GM21526 (cell line): ENCODE measurements at regions not wholly inside any gene's neighbourhood (a gene's known extent, or its start where the extent isn't known, plus 50 kb on each side); places are given as distances from the start of the nearest gene placed in this dataset.

ENCODE experiments used
- ATAC-seq: cut with Tn5 transposase; IDR thresholded peaks from one replicate; pipeline ENCODE4 v1.9.1; 2021; ENCODE audit warnings: moderate library complexity; ENCODE audit not compliant: unreplicated experiment, low FRiP score

DNA sequence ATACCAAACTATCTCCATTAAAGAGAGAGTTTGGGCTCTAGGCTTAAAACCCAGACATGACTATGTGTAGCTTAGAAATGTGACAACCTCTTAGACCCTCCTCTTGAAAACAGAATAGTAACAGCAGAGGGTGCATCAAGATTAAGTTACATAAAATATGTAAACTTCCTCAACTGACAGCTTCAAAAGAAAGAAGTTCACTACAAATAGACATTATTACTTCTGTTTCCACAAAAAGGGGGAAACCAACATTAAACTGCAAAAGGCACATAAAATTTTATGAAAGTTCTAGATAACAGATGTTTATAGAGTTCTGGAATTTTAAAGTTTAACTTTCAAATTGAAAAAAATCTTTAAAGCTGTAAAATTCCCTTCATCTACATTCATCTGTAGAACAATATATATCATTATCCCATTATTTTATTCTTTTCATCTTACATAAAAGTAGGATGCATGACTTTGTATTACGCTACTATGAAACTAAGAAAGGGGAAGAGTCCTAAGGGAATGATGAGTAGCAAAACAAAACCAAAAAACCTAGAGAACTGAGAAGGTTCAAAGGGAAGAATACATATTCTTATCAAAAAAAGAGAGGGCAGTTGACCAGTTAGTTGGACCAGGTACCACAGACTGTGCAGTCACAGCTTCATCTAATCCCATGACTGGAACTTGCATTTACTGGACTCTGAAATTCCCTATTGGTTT lies 177.0 kb downstream of the SIPA1L2 start:
- ATAC-seq = no peak

DNA sequence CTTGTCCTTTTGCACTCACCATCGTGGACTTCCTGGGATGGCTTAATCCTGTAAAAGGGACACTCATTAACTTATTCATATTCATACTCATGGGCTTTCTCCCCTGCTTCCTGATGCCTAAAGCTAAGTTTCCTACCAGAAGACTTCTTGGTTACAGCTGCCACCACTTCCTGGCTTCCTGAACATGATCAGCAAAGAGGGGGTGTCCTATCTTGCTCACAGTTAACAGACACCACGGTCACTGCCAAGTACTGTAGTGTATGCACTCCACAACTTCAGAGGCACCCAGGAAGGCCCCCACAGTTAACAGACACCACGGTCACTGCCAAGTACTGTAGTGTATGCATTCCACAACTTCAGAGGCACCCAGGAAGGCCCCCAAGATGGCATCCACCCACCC lies 177.8 kb downstream of the SIPA1L2 start:
- no peak for ATAC-seq

DNA sequence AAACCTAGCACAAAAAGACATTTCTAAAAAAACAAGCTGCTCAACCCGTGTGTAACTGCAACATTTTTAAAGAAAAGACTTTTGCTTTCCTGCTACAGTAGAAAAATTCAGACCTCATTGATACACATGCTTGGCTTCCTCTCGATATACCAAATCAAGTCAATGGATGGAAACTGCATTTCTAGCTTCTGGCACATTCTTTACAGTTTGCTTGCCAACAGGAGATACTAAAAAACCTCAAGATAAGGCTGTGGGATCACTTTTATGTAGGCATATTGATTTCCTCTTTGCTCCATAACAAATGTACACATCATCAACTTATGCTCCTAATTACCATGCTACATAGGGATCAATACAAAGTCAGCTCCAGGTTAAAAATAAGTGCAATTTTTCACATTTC lies 178.4 kb downstream of the SIPA1L2 start:
- no peak for ATAC-seq

DNA sequence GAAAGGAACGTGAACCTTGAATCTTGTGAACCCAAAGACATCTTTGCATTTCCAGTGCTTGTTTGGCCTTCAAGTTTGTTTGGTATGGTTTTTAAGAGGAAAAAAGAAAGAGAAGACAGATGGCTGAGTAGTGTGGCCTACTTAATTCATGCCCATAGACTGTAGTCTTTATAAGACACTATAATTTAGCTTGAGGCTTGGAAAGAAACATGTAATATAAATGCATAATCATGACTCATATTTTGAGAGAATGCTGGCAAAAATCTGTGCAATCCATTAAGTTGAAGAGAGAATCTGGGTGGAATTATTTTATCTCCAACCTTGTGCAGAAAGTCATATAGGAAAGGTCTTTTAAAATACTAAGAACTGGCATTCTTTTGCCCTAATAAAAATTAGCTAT lies 179.3 kb downstream of the SIPA1L2 start:
- no peak for ATAC-seq

DNA sequence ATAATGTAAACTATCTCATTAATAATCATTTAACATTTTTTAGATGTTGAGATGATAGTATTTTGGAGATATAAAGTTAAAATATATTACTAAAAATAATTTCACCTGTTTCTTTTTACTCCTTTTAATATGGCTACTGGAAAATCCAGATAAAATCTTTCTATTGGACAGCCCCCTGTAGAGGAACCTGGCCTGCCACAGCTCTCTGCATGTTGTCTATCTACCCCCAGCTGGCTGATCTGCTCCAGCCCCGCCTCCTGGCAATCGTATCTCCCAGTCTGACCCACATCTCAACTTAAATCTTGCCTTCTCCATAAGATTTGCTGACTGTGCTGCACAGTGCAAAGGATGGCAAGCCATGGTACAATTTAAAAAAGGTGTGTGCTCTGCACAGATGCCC lies 182.8 kb downstream of the SIPA1L2 start:
- no peak for ATAC-seq

DNA sequence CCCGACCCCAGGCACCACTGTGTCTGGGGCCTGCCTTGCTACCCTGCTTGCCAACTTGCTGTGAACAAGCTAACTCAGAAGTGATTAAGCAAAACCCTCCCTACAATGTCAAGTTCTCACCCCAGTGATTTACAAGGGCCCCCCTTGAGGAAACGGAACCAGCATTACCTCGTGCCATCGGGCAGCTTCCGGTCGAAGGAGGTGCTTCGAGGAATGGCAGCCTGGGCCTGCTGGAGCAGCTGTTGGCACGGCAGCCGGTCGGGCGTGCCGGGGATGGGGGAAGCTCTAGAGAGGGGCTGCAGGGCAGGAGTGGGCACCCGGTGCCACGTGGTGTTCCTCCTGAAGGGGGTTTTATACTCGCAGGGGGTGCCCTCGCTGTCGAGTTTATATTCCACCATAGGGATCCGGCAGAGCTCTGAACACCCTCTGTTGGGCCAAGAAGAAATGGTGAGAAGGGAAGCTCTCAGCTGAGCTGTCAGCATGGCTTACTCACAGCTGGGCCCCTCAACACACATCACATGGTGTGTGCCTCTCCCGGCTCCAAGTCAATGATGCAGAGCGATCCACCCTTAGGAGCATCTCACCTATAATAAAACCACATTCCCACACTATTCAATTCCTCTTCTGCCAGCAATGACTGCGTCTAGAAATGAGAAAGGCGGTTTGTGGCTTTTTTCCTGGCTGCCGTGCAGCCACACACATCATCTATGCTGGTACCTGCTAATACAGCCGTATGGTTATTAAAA lies 184.4 kb downstream of the SIPA1L2 start:
- no peak for ATAC-seq

DNA sequence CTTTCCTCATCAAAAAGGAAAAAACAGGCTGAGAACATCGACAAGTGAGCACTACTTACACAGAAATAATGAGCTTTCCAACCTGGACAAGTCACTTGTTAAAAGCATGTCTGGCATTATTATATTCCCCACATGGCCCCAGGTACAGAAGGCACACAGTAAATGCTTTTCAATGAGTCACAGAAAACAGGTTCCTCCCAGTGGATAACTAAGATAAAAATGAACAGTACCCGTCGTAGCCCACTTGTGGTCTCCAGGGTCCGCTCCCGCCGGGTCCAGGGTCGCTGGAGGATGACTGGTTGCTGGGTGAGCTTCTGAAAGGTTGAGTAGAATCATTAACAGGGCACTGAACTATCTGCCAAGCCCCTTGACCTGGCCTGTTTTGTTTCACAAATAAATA lies 186.6 kb downstream of the SIPA1L2 start:
- ATAC-seq = no peak

DNA sequence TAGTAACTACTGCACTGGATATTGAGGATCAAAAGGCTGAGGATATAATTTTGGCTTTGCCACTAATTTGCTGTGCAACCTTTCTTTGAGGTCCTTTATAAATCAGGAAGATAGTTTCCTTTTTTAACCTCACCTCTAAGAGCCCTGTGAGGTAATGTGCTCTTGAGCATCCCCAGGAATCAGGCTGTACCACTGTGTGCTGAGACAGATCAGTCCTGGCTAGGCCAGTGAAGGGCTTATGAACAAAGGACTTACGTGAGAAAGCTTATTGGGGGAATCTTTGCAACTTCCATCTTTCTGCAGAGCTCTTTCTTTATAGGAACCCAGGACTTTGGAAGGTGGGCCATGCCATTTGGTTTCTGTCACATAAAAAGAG lies 188.9 kb downstream of the SIPA1L2 start:
- ATAC-seq = no peak

DNA sequence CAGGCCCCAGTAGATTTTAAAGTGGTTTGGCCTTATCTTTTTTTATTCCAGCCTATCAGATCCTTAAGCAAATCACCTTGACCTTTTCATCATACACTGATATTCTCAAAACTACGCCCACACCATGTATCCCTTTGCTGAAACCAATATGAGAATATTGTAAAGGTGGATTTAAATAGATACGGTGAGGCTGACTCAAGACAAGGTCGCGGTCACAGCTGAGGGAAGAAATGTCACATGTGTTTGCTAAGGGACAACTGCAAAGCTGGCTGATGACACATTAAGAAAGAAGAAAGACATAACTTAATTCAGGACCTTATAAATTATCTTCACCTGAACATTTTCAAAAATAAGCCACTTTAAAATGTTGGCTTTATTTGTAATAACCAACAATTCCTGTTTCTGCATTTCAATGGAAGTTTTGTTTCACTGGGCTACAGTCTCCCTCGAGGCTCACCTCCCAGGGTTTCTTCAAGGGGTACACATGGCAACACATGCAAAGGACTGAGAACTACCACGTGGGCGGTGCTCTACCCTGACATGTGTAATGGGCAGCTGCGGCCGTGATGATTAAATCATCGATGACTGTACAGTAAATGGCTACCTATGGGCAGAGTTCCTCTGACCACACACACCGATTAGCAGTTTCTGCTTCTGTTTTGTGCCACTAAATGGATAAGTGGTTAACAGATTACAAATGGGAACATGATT lies 189.5 kb downstream of the SIPA1L2 start:
- ATAC-seq = peak; percentile 79

DNA sequence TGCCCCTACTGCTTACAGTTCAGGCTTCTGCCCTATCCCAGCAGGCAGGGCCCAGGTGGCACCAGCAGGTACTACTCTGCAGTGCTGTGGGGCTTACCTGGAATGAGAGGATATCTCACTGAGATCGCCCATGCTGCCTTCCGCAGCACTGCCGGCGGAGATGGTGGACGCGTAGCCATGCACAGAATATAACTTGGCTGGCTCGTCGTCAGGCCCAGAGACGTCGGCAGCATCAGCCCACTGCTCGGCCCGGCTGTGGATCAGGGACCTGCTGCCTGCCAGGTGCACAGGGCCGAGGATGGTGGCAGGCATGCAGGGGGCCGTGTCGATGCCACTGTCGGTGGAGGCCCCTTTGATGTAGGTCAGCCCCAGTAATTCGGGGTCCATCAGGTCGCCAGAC lies 190.9 kb downstream of the SIPA1L2 start:
- no peak for ATAC-seq

DNA sequence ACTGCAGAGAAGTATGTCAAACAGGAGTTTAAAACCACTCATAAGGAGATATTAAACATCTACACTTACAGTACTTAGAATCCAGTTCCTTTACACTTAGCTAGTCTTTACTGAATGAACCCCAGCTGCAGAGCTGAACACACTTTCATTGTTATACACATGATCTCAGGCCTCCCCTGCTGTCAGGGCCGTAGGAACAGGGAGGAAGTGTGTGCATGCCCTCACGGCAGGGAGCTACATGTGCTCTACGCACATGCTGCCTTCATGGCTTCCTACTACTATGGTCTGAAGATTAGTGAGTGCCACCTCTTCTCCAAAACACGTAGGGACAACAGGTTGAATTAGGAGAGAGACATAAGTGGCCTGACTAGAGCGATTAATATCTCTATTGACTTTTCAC lies 191.5 kb downstream of the SIPA1L2 start:
- no peak for ATAC-seq

DNA sequence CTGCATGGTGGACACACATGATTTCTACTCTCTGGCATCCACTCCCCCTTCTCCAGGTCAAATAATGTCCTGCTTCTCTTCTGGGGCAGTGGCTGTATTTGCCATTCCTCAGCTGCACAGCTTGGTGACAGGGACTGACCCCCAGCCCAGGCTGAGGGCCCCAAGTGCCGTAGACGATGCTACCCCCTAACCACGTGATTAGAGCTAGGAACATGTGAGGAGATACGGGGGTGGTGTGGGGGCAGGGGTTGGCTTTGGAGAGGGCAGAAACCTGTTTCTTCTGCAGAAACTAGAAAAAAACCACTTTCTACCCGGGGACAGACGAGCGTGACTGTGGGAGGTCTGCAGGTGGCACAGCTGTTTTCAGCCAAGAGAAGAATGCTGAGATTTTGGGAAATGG lies 192.4 kb downstream of the SIPA1L2 start:
- ATAC-seq = no peak

DNA sequence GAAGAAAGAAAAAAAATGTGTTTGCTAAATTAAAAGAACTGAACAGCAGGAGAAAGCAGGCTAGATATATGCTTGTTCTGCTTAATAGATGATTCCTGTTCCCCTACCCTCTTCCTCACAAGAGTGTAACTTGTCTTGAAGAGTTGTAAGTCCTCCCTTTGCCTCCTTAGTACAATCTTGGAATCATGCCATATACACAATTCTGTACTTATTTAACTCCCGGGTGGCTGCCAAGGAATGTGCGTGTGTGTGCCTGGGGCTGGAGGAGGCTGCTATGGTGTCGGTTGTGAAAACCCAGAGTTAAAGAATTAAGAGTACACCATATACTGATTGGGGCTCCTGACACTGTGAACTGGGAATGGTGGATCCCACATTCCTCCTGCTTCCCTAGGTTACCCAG lies 194.2 kb downstream of the SIPA1L2 start:
- no peak for ATAC-seq

DNA sequence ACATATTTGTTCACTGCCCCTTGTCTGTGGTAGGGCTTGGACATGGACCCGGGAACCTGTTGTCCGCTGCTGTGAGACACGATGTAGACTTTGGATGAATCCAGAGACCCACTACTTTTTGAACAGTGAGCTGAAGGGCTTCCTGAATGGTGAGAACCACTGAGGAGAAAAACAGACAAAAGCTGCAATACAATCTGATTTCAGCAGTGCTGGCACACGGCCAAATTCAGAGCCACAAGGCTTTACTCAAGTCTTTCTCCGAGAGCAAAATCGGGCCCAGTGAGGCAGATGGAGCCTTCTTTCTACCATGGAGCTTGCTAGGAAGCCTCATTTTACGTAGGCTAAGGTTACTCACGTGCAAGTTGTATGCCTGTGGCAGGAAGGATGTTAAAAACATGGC lies 197.6 kb downstream of the SIPA1L2 start:
- no peak for ATAC-seq

DNA sequence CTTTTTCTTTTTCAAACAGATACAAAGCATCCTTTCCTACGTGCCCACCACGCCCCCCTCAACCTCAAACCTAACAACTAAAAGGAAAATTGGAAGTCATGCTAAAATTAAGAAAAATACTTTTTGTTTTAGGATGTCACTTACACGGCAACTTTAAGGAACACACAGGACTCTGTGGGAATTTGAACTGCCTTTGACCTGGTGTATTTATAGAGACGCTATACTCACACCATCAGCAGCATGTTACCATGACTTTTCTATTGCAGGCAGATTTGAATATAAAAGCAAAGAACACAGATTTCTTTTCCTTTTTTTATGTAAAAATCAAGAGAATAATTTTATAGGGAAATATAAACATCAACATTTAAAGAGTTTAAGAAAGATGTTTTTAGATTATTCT lies 198.2 kb downstream of the SIPA1L2 start:
- no peak for ATAC-seq

DNA sequence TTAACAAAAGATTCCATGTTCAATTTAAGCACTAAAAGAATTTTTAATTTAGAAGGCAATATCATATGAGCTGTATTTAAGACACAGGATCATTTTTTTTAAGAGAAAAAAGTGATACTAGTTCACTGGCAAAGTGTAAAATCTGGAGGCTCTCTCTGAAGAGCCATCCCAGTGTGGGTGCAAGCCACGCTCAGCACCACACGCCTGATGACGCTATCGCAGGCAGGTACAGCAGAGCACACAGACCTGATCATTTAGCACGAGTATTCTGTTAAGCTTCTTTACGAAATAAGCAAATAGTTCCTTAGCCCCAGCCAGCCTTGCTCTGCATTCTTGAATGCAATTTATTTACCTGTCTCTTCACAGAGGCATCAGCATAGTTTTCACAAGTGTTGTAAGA lies 198.6 kb downstream of the SIPA1L2 start:
- no peak for ATAC-seq

DNA sequence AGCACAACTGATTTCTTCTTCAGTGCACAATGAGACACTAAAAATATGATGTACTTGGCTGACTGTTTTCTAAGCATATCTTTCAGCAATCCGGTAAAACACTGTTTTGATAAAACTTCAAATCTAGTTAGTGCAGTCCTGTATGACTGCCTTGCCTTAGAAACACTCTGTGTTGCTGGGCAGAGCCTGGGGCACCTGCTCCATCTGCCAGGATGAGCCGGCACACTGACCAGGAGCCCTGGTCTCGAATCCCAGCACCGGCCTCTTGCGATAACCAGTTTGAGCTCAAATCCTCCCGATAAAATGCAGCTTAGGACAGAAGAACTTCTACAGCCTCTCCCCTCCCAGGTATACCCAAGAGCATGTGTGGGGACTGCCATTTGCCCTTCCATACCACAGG lies 199.5 kb downstream of the SIPA1L2 start:
- no peak for ATAC-seq

DNA sequence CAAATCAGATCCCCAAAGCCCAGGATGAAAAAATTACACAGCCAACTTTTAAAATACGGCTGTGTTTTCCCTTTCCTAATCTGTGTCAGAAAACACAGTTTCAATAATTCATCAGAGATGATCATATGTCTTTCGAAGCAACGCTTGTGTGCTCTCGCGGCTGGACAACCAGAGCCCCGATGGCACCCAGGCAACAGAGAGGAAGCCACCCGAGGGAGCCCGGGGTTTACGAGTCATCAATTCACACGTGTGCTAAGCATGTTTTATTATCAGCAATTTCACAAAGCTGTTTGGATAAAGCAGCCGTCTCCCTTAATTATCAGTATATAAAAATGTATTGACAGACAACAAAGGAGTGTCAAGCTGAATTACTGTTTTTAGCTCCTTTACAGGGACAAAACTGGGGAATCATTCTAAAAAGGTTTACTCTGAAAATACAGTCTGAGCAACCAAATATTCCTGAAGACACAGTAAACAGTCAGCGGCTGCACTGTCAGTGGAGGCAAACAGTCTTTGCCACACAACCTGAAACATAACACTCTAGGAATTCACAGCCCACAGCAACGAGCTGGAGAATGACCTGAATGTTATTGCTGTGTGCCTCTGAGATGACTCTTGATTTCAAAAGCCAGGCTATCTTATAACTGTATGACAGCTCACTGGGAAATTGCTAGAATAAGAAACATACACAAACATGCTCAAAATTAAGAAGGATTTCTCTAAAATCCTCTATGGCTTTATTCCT lies 201.0 kb downstream of the SIPA1L2 start:
- no peak for ATAC-seq

DNA sequence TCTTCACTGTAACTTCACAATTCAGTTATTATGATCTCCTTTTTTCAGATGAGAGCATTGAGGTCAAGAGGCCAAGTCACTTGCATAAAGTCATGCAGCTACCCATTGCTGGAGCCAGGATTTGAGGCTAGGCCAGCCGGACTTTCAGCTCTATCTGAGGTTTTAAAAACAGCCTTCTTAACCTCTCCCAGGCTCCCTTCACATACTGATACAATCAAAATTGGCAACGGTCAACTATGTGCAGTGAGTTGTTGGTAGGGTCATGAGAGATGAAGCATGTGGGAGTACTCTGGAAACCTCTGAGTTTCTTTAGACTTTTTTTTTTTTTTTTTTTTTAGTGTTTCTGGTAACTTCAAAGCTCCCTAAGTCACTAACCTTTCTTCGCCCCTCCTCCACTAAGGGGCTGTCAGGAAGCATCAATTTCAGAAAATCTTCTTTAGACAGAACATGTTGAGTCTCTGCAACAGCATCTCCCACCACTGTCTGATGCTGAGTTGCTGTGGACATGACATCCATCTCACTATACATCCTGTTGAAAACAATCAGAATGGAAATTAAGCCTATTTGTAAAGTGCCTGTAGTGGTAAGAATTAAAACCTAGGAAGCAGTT lies 201.8 kb downstream of the SIPA1L2 start:
- ATAC-seq = no peak

DNA sequence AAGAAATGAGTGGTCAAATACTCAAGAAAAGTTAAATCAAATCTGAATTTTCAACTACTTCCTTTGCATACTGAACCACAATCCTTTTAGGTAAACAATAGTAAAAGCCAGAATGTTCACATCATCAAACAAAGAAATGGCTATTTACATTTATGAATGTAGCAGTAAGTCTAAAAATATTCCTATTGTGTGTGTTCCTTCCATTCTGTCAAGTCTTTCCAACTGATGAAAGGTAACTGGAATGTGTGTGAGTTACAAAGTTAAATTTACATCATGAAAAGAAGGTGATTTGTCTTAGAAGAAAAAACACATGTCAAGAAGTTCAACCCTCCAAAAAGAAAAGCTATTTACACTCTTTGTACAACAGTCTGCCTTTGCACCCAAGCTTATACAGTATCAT lies 203.1 kb downstream of the SIPA1L2 start:
- no peak for ATAC-seq

DNA sequence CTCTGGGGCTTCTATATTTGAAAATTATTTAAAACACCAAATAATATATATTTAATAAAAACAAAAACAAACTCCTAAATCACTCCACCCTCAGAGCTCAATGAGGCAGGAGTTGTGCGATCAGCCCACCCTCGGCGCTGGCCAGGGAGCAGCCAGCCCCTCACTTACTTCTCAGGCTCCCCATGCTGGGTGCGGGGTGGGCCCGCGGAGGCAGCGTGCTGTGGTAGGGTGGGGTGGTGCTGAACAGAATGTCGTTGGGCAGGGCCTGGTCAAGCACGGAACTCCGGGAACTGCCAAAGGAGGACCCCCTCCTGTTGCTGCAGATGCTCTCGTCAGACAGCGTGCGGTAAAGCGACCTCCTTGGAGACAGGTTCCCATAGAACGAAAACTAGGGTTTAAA lies 204.5 kb downstream of the SIPA1L2 start:
- no peak for ATAC-seq
